ENCODE measurements at regions not wholly inside any gene's neighbourhood (a gene's known extent, or its start where the extent isn't known, plus 50 kb on each side); places are given as distances from the start of the nearest gene placed in this dataset.

DNA sequence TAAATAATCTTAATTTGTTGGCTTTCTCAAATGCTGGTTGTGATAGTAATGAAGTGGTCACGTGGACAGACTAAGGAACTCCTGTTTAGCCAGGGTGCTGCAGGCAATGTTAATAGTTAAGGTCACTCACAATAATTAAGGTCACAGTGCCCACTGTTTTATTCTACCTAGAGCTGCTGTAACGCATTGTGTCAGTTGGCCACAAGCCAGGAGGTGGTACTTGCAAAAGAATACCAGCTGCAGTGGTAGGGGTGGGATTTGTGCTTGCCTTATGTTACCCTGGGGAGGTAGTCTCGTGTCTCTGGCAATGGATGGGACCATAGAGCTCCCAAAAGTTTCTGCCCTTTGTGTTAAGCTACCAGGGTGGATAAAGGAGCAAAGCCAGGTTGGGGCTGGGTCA lies 969.1 kb upstream of the CDH8 start:
- TF ChIP-seq POLR2AphosphoS5 (IDR thresholded peaks at IDR 0.05) (no peak), EP300 (conservative IDR thresholded peaks at IDR 0.05; ENCODE audit: poor library complexity, severe bottlenecking) (no peak), TAF1 (IDR thresholded peaks at IDR 0.05; ENCODE audit: low read depth) (no peak), RAD21 (conservative IDR thresholded peaks at IDR 0.05) (no peak), EZH2 (IDR thresholded peaks at IDR 0.05; ENCODE audit: borderline replicate concordance, insufficient read depth, low read length, poor library complexity, severe bottlenecking) (no peak)
- TF ChIP-seq, protein P1, sequence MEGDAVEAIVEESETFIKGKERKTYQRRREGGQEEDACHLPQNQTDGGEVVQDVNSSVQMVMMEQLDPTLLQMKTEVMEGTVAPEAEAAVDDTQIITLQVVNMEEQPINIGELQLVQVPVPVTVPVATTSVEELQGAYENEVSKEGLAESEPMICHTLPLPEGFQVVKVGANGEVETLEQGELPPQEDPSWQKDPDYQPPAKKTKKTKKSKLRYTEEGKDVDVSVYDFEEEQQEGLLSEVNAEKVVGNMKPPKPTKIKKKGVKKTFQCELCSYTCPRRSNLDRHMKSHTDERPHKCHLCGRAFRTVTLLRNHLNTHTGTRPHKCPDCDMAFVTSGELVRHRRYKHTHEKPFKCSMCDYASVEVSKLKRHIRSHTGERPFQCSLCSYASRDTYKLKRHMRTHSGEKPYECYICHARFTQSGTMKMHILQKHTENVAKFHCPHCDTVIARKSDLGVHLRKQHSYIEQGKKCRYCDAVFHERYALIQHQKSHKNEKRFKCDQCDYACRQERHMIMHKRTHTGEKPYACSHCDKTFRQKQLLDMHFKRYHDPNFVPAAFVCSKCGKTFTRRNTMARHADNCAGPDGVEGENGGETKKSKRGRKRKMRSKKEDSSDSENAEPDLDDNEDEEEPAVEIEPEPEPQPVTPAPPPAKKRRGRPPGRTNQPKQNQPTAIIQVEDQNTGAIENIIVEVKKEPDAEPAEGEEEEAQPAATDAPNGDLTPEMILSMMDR (IDR thresholded peaks at IDR 0.05; ENCODE audit: poor library complexity, severe bottlenecking) = no peak
- TF ChIP-seq, protein P2, sequence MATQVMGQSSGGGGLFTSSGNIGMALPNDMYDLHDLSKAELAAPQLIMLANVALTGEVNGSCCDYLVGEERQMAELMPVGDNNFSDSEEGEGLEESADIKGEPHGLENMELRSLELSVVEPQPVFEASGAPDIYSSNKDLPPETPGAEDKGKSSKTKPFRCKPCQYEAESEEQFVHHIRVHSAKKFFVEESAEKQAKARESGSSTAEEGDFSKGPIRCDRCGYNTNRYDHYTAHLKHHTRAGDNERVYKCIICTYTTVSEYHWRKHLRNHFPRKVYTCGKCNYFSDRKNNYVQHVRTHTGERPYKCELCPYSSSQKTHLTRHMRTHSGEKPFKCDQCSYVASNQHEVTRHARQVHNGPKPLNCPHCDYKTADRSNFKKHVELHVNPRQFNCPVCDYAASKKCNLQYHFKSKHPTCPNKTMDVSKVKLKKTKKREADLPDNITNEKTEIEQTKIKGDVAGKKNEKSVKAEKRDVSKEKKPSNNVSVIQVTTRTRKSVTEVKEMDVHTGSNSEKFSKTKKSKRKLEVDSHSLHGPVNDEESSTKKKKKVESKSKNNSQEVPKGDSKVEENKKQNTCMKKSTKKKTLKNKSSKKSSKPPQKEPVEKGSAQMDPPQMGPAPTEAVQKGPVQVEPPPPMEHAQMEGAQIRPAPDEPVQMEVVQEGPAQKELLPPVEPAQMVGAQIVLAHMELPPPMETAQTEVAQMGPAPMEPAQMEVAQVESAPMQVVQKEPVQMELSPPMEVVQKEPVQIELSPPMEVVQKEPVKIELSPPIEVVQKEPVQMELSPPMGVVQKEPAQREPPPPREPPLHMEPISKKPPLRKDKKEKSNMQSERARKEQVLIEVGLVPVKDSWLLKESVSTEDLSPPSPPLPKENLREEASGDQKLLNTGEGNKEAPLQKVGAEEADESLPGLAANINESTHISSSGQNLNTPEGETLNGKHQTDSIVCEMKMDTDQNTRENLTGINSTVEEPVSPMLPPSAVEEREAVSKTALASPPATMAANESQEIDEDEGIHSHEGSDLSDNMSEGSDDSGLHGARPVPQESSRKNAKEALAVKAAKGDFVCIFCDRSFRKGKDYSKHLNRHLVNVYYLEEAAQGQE (IDR thresholded peaks at IDR 0.05; ENCODE audit: borderline replicate concordance) = no peak
